ENCODE measurements at regions not wholly inside any gene's neighbourhood (a gene's known extent, or its start where the extent isn't known, plus 50 kb on each side); places are given as distances from the start of the nearest gene placed in this dataset.

DNA sequence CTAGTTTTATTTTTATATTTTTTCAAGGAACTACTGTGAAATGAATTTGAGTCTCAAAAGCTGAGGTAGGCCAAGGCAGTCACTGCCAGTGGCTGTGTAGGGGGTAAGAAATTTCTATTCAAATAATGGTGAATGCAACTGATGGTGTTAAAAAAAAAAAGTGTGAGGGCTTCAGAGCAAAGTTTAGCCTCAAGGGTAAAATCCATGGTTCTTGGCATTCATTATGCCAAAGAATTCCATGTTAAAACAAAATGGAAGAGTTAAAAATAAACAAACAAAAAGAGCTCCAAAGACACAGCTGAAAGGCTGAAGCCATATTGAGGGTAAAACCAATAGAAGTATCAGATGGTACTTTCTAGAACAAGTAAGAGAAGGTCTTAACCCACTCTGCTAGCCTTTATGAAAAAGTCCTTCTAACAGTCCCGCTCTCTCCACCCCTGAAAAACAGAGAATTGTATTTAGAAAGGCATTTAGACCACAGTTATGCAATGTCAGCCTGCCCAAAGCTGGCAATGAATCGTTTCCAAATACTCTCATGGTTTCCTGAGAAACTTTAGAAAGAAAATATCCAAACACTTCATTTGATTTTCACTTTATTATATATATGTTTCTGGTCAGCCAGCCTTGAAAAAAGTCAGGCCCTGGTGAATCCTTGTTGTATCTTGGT, 158.4 kb upstream of the GMNC start:
- TF ChIP-seq, protein P1, sequence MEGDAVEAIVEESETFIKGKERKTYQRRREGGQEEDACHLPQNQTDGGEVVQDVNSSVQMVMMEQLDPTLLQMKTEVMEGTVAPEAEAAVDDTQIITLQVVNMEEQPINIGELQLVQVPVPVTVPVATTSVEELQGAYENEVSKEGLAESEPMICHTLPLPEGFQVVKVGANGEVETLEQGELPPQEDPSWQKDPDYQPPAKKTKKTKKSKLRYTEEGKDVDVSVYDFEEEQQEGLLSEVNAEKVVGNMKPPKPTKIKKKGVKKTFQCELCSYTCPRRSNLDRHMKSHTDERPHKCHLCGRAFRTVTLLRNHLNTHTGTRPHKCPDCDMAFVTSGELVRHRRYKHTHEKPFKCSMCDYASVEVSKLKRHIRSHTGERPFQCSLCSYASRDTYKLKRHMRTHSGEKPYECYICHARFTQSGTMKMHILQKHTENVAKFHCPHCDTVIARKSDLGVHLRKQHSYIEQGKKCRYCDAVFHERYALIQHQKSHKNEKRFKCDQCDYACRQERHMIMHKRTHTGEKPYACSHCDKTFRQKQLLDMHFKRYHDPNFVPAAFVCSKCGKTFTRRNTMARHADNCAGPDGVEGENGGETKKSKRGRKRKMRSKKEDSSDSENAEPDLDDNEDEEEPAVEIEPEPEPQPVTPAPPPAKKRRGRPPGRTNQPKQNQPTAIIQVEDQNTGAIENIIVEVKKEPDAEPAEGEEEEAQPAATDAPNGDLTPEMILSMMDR (IDR thresholded peaks at IDR 0.05), result no peak
- no peak for TF ChIP-seq RCOR1 (IDR thresholded peaks at IDR 0.05; ENCODE audit: low read length)
- no peak for TF ChIP-seq USF1 (IDR thresholded peaks at IDR 0.05; ENCODE audit: borderline replicate concordance, low read depth)
- TF ChIP-seq FOSL2 (IDR thresholded peaks at IDR 0.05; ENCODE audit: borderline replicate concordance, low read depth), result no peak
- TF ChIP-seq EZH2phosphoT487 (IDR thresholded peaks at IDR 0.05; ENCODE audit: borderline replicate concordance, low read depth), result no peak
- TF ChIP-seq RFX5 (IDR thresholded peaks at IDR 0.05; ENCODE audit: low read length), result no peak
